ENCODE measurements at regions not wholly inside any gene's neighbourhood (a gene's known extent, or its start where the extent isn't known, plus 50 kb on each side); places are given as distances from the start of the nearest gene placed in this dataset.

- no peak for TF ChIP-seq CTCF (IDR thresholded peaks at IDR 0.05)
- TF ChIP-seq POLR2A (IDR thresholded peaks at IDR 0.05), result no peak
These were observed 84.8 kb downstream of the PPCDC start for GRCh38 chr15:75107908-75108838.
